Testis (tissue), 2 donors: ENCODE measurements at regions not wholly inside any gene's neighbourhood (a gene's known extent, or its start where the extent isn't known, plus 50 kb on each side); places are given as distances from the start of the nearest gene placed in this dataset.

Experiments used
- DNase-seq: peaks from one replicate; pipeline ENCODE4 v3.0.0-alpha.2; 2019
- H3K27ac ChIP-seq, 2 donors: fragments of 200-600 bp; sonication (generic); one replicate each; pipeline ENCODE4 v1.5.1; 2019
- H3K27me3 ChIP-seq: fragments of 200-600 bp; sonication (generic); one replicate; pipeline ENCODE4 v1.5.1; 2019
- H3K36me3 ChIP-seq: fragments of 200-600 bp; sonication (generic); one replicate; pipeline ENCODE4 v1.5.1; 2017; ENCODE audit warnings: low read depth; ENCODE audit errors: missing control alignments
- H3K4me1 ChIP-seq: fragments of 200-600 bp; sonication (generic); one replicate; pipeline ENCODE4 v1.5.1; 2019
- H3K4me3 ChIP-seq, 2 donors: fragments of 200-600 bp; sonication (generic); one replicate each; pipeline ENCODE4 v1.5.1; 2017 to 2019
- H3K9me3 ChIP-seq: fragments of 200-600 bp; sonication (generic); one replicate; pipeline ENCODE4 v1.5.1; 2017
- POLR2A ChIP-seq: fragments of 450-650 bp; IDR thresholded peaks from one replicate; pipeline ENCODE4 v1.6.1; 2017; ENCODE audit warnings: antibody characterized with exemption, mild to moderate bottlenecking, moderate library complexity
- WGBS, 2 donors: methylation state at CpG; one replicate each; pipeline ENCODE4 v1.1.5; 2018; 5-methylcytosine and 5-hydroxymethylcytosine counted together
- intact Hi-C: fragments of 100-400 bp; cut with DNase I; formaldehyde crosslinking; loops from one replicate; pipeline ENCODE4 v1.15.1; 2023; ENCODE audit warnings: low total_unique reads
- TF ChIP-seq, protein P1 (sequence below), 3 experiments: fragments of 450-650 bp in 2 of 3; fragments of 200-600 bp in 1 of 3; sonication (generic) in 1 of 3; IDR thresholded peaks; one replicate each; pipeline ENCODE4 v1.5.1; 2016 to 2019; ENCODE audit warnings: antibody characterized with exemption in 3 of 3, mild to moderate bottlenecking in 2 of 3, moderate library complexity in 1 of 3

DNA sequence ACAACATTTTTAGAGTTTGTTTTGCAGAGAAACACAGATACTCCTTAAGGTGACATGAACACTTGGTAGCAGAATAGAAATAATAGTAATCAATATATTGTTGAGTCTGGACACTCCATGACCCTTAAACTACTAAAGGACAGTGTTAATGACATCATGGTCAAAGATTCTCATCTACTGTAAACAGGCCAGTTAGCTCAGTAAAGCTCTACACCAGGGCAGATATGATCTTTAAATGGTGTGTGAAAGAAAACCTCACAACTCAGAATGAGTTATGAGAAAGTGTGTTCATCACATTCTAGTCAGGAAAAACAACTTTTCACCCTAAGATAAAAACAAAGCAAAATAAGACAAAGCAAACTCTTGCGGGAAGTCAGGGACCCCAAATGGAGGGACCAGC is 58.1 kb upstream of the ADAMTS5 start:
- intact Hi-C loops = no loop called here
- no peak for TF ChIP-seq POLR2A
- TF ChIP-seq, protein P1, sequence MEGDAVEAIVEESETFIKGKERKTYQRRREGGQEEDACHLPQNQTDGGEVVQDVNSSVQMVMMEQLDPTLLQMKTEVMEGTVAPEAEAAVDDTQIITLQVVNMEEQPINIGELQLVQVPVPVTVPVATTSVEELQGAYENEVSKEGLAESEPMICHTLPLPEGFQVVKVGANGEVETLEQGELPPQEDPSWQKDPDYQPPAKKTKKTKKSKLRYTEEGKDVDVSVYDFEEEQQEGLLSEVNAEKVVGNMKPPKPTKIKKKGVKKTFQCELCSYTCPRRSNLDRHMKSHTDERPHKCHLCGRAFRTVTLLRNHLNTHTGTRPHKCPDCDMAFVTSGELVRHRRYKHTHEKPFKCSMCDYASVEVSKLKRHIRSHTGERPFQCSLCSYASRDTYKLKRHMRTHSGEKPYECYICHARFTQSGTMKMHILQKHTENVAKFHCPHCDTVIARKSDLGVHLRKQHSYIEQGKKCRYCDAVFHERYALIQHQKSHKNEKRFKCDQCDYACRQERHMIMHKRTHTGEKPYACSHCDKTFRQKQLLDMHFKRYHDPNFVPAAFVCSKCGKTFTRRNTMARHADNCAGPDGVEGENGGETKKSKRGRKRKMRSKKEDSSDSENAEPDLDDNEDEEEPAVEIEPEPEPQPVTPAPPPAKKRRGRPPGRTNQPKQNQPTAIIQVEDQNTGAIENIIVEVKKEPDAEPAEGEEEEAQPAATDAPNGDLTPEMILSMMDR (IDR thresholded peaks at IDR 0.05) = no peak
- DNase-seq = no peak
- Histone ChIP-seq H3K4me3 (no peak overlapping the region), H3K27ac (no peak overlapping the region), H3K9me3 (no peaks in the 10 kb centered on the region), H3K36me3 (no peaks in the 10 kb centered on the region), H3K4me1 (no peaks in the 10 kb centered on the region), H3K27me3 (no peaks in the 10 kb centered on the region)
- WGBS, 2 donors = 92 to 95% methylated on average over 1 of the region's 1 CpG

DNA sequence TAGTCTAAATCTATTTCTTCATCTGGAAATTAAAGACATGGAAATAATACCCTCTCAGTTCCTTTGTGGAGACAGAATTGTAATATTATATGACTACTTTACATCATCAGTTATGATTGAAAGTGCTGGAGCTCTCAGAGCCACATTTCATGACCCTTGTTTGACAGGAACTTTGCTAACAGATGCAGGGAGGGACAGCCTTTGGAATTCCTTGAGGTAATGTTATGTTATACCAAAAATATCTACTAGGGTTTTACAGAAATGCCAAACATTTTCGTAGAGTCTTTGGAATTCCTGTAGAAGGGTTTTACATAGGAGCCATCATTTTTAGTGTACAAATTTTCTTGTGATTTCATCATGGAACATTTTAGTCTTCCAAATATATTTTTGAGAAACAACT is 57.4 kb upstream of the ADAMTS5 start:
- H3K27me3 ChIP-seq = no peaks in the 10 kb centered on the region
- H3K4me1 ChIP-seq = no peaks in the 10 kb centered on the region
- no peaks in the 10 kb centered on the region for H3K36me3 ChIP-seq
- H3K4me3 ChIP-seq = no peak overlapping the region
- TF ChIP-seq, protein P1 (IDR thresholded peaks at IDR 0.05) = no peak
- TF ChIP-seq POLR2A = no peak
- no peak overlapping the region for H3K27ac ChIP-seq
- 59 to 61% methylated on average over 1 of the region's 1 CpG for WGBS, 2 donors
- no peaks in the 10 kb centered on the region for H3K9me3 ChIP-seq
- intact Hi-C loops = no loop called here
- DNase-seq = no peak

DNA sequence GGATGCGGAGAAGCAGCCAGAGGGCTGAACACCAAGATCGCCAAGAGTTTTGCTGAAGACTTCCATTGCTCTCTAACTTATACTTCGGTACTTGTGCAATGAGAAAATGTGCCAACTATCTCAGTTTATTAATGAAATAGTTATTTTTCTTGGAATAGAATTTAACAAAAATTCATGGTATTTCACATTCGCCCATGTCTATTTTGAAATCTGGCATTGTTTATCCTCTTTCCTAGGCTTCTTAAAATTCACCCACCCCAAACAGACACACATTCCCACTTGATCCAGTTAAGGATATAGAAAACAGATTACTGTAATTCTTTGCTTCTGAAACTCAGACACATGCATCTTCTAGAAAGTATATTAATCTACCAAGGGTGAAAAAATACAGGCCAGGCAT is 56.3 kb upstream of the ADAMTS5 start:
- H3K27ac ChIP-seq = no peak overlapping the region
- intact Hi-C loops = no loop called here
- WGBS, 2 donors = 78 to 85% methylated on average over 4 of the region's 4 CpGs
- no peak for DNase-seq
- H3K36me3 ChIP-seq = no peaks in the 10 kb centered on the region
- H3K27me3 ChIP-seq = no peaks in the 10 kb centered on the region
- no peak overlapping the region for H3K4me3 ChIP-seq
- no peaks in the 10 kb centered on the region for H3K9me3 ChIP-seq
- H3K4me1 ChIP-seq = no peaks in the 10 kb centered on the region
- no peak for TF ChIP-seq POLR2A
- TF ChIP-seq, protein P1 (IDR thresholded peaks at IDR 0.05) = no peak

DNA sequence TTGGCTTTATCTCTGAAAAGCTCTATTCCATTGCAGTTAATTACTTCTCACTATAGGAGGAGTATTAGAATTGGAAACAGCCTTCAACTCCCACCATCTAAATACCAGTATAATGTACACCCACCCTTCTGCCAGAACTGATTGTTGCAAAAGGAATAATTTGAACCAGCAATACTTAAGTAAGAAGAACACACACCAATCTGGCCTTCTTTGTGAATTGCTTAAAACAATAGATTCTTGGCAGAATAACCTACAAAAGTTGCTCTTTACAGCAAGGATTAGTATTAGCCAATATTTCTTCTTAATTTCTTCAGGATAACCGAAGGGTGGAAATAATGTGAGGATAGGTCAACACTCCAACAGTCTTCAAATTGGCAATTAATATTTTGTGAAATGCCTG is 54.9 kb upstream of the ADAMTS5 start:
- no peak for DNase-seq
- 80 to 86% methylated on average over 1 of the region's 1 CpG for WGBS, 2 donors
- Histone ChIP-seq H3K9me3 (no peaks in the 10 kb centered on the region), H3K4me3 (no peak overlapping the region), H3K36me3 (no peaks in the 10 kb centered on the region), H3K4me1 (no peaks in the 10 kb centered on the region), H3K27me3 (no peaks in the 10 kb centered on the region), H3K27ac (no peak overlapping the region)
- intact Hi-C loops = no loop called here
- TF ChIP-seq, protein P1 (IDR thresholded peaks at IDR 0.05) = no peak
- TF ChIP-seq POLR2A = no peak

DNA sequence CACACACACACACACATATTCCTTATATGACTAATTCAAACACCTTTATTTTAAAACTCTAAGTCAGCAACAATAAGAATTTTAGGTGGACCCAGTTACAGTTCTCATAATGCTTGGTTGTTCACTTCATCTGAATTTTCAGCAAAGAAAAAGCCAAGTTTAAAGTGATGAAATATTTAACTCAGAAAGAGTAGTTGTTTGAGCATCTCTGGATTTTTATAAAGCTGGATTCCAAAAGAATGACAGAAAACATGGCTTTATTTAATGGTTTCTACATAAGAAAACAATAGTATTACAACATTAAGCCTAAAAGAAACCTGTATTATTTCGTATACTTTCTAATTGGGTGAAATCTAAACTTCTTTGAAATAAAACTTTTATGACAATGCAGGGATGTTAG is 54.2 kb upstream of the ADAMTS5 start:
- no peak overlapping the region for H3K4me3 ChIP-seq
- WGBS, 2 donors = 86 to 98% methylated on average over 1 of the region's 1 CpG
- DNase-seq = no peak
- no peaks in the 10 kb centered on the region for H3K9me3 ChIP-seq
- no peaks in the 10 kb centered on the region for H3K27me3 ChIP-seq
- intact Hi-C loops = no loop called here
- H3K4me1 ChIP-seq = no peaks in the 10 kb centered on the region
- TF ChIP-seq, protein P1 (IDR thresholded peaks at IDR 0.05) = no peak
- no peak for TF ChIP-seq POLR2A
- H3K36me3 ChIP-seq = no peaks in the 10 kb centered on the region
- H3K27ac ChIP-seq = no peak overlapping the region
